ENCODE measurements at regions not wholly inside any gene's neighbourhood (a gene's known extent, or its start where the extent isn't known, plus 50 kb on each side); places are given as distances from the start of the nearest gene placed in this dataset.

- intact Hi-C loops (cut with DNase I) = no loop called here
- no peak overlapping the region for H3K4me3 ChIP-seq
- no peaks in the 10 kb centered on the region for H3K4me1 ChIP-seq
- H3K36me3 ChIP-seq = no peaks in the 10 kb centered on the region
- DNase-seq = no peak
- WGBS, 2 donors = 67 to 71% methylated on average over 20 of the region's 20 CpGs
- TF ChIP-seq POLR2A (IDR thresholded peaks at IDR 0.05) = no peak
- H3K27me3 ChIP-seq = peaks cover 0 to 12% (median 0%) of the 10 kb centered on the region in 3 donors
- H3K27ac ChIP-seq = no peak overlapping the region
- H3K9me3 ChIP-seq = no peaks in the 10 kb centered on the region
Observed at GRCh38 chr9:135009794-135010585, 77.5 kb upstream of the OLFM1 start.

GRCh38 chr9:135010586-135010860 is 76.9 kb upstream of the OLFM1 start:
- Histone ChIP-seq H3K27ac (no peak overlapping the region), H3K9me3 (no peaks in the 10 kb centered on the region), H3K27me3 (peaks cover 0 to 12% (median 0%) of the 10 kb centered on the region in 3 donors), H3K36me3 (no peaks in the 10 kb centered on the region), H3K4me1 (no peaks in the 10 kb centered on the region), H3K4me3 (no peak overlapping the region)
- DNase-seq = no peak
- WGBS, 2 donors = 80 to 83% methylated on average over 3 of the region's 3 CpGs
- no peak for TF ChIP-seq POLR2AphosphoS5 (IDR thresholded peaks at IDR 0.05)
- no peak for TF ChIP-seq EP300 (IDR thresholded peaks at IDR 0.05)
- TF ChIP-seq CTCF (IDR thresholded peaks at IDR 0.05) = no peak
- TF ChIP-seq POLR2A (IDR thresholded peaks at IDR 0.05) = no peak
- intact Hi-C loops (cut with DNase I) = no loop called here

- Histone ChIP-seq H3K27ac (no peak overlapping the region), H3K9me3 (no peaks in the 10 kb centered on the region), H3K27me3 (peaks cover 0 to 14% (median 0%) of the 10 kb centered on the region in 3 donors), H3K36me3 (no peaks in the 10 kb centered on the region), H3K4me3 (no peak overlapping the region), H3K4me1 (no peaks in the 10 kb centered on the region)
- intact Hi-C loops (cut with DNase I) = no loop called here
- 60 to 72% methylated on average over 8 of the region's 8 CpGs for WGBS, 2 donors
- no peak for DNase-seq
- no peak for TF ChIP-seq POLR2AphosphoS5 (IDR thresholded peaks at IDR 0.05)
- TF ChIP-seq EP300 (IDR thresholded peaks at IDR 0.05) = no peak
- no peak for TF ChIP-seq POLR2A (IDR thresholded peaks at IDR 0.05)
- no peak for TF ChIP-seq CTCF (IDR thresholded peaks at IDR 0.05)
Observed at GRCh38 chr9:135010921-135011320, 76.5 kb upstream of the OLFM1 start.

- Histone ChIP-seq H3K27me3 (peaks cover 0 to 14% (median 0%) of the 10 kb centered on the region in 3 donors), H3K27ac (no peak overlapping the region), H3K4me3 (no peak overlapping the region), H3K9me3 (no peaks in the 10 kb centered on the region), H3K36me3 (no peaks in the 10 kb centered on the region), H3K4me1 (no peaks in the 10 kb centered on the region)
- 84 to 88% methylated on average over 5 of the region's 5 CpGs for WGBS, 2 donors
- no peak for DNase-seq
- TF ChIP-seq CTCF (IDR thresholded peaks at IDR 0.05) (no peak), POLR2A (IDR thresholded peaks at IDR 0.05) (no peak), EP300 (IDR thresholded peaks at IDR 0.05) (no peak)
- intact Hi-C loops (cut with DNase I) = no loop called here
Observed at GRCh38 chr9:135012166-135012565, 75.3 kb upstream of the OLFM1 start.

- no peak for TF ChIP-seq CTCF (IDR thresholded peaks at IDR 0.05)
- no peak for TF ChIP-seq POLR2AphosphoS5 (IDR thresholded peaks at IDR 0.05)
- TF ChIP-seq POLR2A (IDR thresholded peaks at IDR 0.05) = no peak
- TF ChIP-seq EP300 (IDR thresholded peaks at IDR 0.05) = no peak
- Histone ChIP-seq H3K9me3 (no peaks in the 10 kb centered on the region), H3K4me1 (no peaks in the 10 kb centered on the region), H3K36me3 (no peaks in the 10 kb centered on the region), H3K27ac (no peak overlapping the region), H3K4me3 (no peak overlapping the region), H3K27me3 (peaks cover 0 to 14% (median 0%) of the 10 kb centered on the region in 3 donors)
- intact Hi-C loops (cut with DNase I) = no loop called here
- DNase-seq = no peak
- WGBS, 2 donors = 80 to 89% methylated on average over 24 of the region's 24 CpGs
Observed at GRCh38 chr9:135014311-135015010, 73.0 kb upstream of the OLFM1 start.
